WTC11 (cell line): ENCODE measurements at regions not wholly inside any gene's neighbourhood (a gene's known extent, or its start where the extent isn't known, plus 50 kb on each side); places are given as distances from the start of the nearest gene placed in this dataset.

ENCODE experiments used
- ATAC-seq: fragments of 200-7000 bp; cut with Tn5 transposase; 2 replicates; pipeline ENCODE4 v1.10.0; 2021; ENCODE audit warnings: mild to moderate bottlenecking, moderate library complexity
- CTCF ChIA-PET: fragments of 300-600 bp; sonication (Branson Sonifier 250); formaldehyde crosslinking; loops from one replicate; lab custom pipeline; 2021; ENCODE audit warnings: antibody characterized with exemption; lab: Charles Lee
- POLR2A ChIA-PET: fragments of 350-600 bp; sonication (Branson Sonifier 250); formaldehyde crosslinking; loops from one replicate; lab custom pipeline; 2021; ENCODE audit warnings: antibody characterized with exemption; lab: Charles Lee
- DNase-seq: peaks from one replicate; pipeline ENCODE4 v3.0.0; 2021; ENCODE audit warnings: low spot score
- H3K27ac Mint-ChIP-seq: 2 replicates; pipeline ENCODE4 v1.8.0; 2021; ENCODE audit warnings: mixed read lengths
- H3K27me3 Mint-ChIP-seq: 2 replicates; pipeline ENCODE4 v1.8.0; 2021; ENCODE audit warnings: low read depth, mild to moderate bottlenecking, moderate library complexity, mixed read lengths
- H3K36me3 Mint-ChIP-seq: 2 replicates; pipeline ENCODE4 v1.8.0; 2021; ENCODE audit warnings: mixed read lengths
- H3K4me1 Mint-ChIP-seq: 2 replicates; pipeline ENCODE4 v1.8.0; 2022; ENCODE audit warnings: mixed read lengths
- H3K4me3 Mint-ChIP-seq: 2 replicates; pipeline ENCODE4 v1.8.0; 2021; ENCODE audit warnings: mild to moderate bottlenecking, moderate library complexity, mixed read lengths
- H3K9me3 Mint-ChIP-seq: 2 replicates; pipeline ENCODE4 v1.8.0; 2021; ENCODE audit warnings: mixed read lengths
- CBFB ChIP-seq: sonication (generic); formaldehyde crosslinking; IDR thresholded peaks from 2 replicates; pipeline ENCODE4 v1.8.1; 2022; ENCODE audit warnings: mild to moderate bottlenecking, low read depth, missing genetic modification reagents
- ELF4 ChIP-seq: sonication (generic); formaldehyde crosslinking; IDR thresholded peaks from 2 replicates; pipeline ENCODE4 v1.8.1; 2022; ENCODE audit warnings: low read depth, mild to moderate bottlenecking, moderate library complexity, missing genetic modification reagents
- ETV6 ChIP-seq: sonication (generic); formaldehyde crosslinking; IDR thresholded peaks from 2 replicates; pipeline ENCODE4 v1.8.1; 2022; ENCODE audit warnings: mild to moderate bottlenecking, missing genetic modification reagents
- FOXP4 ChIP-seq: sonication (generic); formaldehyde crosslinking; IDR thresholded peaks from 2 replicates; pipeline ENCODE4 v1.8.0; 2022; ENCODE audit warnings: mild to moderate bottlenecking, missing genetic modification reagents
- JUN ChIP-seq: sonication (generic); formaldehyde crosslinking; IDR thresholded peaks from 2 replicates; pipeline ENCODE4 v1.8.0; 2023; ENCODE audit warnings: mild to moderate bottlenecking, missing genetic modification reagents
- MAX ChIP-seq: sonication (generic); formaldehyde crosslinking; IDR thresholded peaks from 2 replicates; pipeline ENCODE4 v1.8.0; 2022; ENCODE audit warnings: mild to moderate bottlenecking, missing genetic modification reagents
- NFE2L1 ChIP-seq: sonication (generic); formaldehyde crosslinking; IDR thresholded peaks from 2 replicates; pipeline ENCODE4 v1.8.1; 2023; ENCODE audit warnings: missing genetic modification reagents
- PRRX2 ChIP-seq: fragments of 250-450 bp; sonication (Bioruptor Pico); IDR thresholded peaks from 2 replicates; pipeline ENCODE4 v1.8.0; 2021; ENCODE audit warnings: mild to moderate bottlenecking
- RELA ChIP-seq: sonication (generic); formaldehyde crosslinking; IDR thresholded peaks from 2 replicates; pipeline ENCODE4 v1.8.1; 2022; ENCODE audit warnings: missing genetic modification reagents, mild to moderate bottlenecking, borderline replicate concordance
- SMAD3 ChIP-seq: sonication (generic); formaldehyde crosslinking; IDR thresholded peaks from 2 replicates; pipeline ENCODE4 v1.8.0; 2022; ENCODE audit warnings: missing genetic modification reagents, mild to moderate bottlenecking, borderline replicate concordance
- SOX15 ChIP-seq: fragments of 250-450 bp; sonication (Bioruptor Pico); IDR thresholded peaks from 2 replicates; pipeline ENCODE4 v1.9.0; 2021; ENCODE audit warnings: mild to moderate bottlenecking
- TCF7 ChIP-seq: sonication (generic); formaldehyde crosslinking; IDR thresholded peaks from 2 replicates; pipeline ENCODE4 v1.8.0; 2022; ENCODE audit warnings: mild to moderate bottlenecking, low read depth, missing genetic modification reagents, moderate library complexity
- TEAD1 ChIP-seq: sonication (generic); formaldehyde crosslinking; IDR thresholded peaks from 2 replicates; pipeline ENCODE4 v1.8.0; 2022; ENCODE audit warnings: mild to moderate bottlenecking, missing genetic modification reagents
- ZNF396 ChIP-seq: fragments of 250-450 bp; sonication (Bioruptor Pico); IDR thresholded peaks from 2 replicates; pipeline ENCODE4 v1.8.0; 2021; ENCODE audit warnings: mild to moderate bottlenecking, moderate library complexity, borderline replicate concordance
- ZNF416 ChIP-seq: fragments of 250-450 bp; sonication (Bioruptor Pico); IDR thresholded peaks from 2 replicates; pipeline ENCODE4 v1.9.0; 2021; ENCODE audit warnings: mild to moderate bottlenecking, inconsistent platforms
- ZNF532 ChIP-seq: fragments of 250-450 bp; sonication (Bioruptor Pico); IDR thresholded peaks from 2 replicates; pipeline ENCODE4 v1.9.0; 2021; ENCODE audit warnings: mild to moderate bottlenecking, borderline replicate concordance
- TF ChIP-seq, protein P1 (sequence below): sonication (generic); formaldehyde crosslinking; IDR thresholded peaks from 2 replicates; pipeline ENCODE4 v1.8.1; 2023; ENCODE audit warnings: mild to moderate bottlenecking, missing genetic modification reagents
- TF ChIP-seq, protein P2 (sequence below): fragments of 250-450 bp; sonication (Bioruptor Pico); IDR thresholded peaks from 2 replicates; pipeline ENCODE4 v2.1.2; 2022; ENCODE audit warnings: mild to moderate bottlenecking, moderate library complexity
- TF ChIP-seq, protein P3 (sequence below): sonication (generic); formaldehyde crosslinking; IDR thresholded peaks from 2 replicates; pipeline ENCODE4 v1.8.0; 2022; ENCODE audit warnings: mild to moderate bottlenecking, missing genetic modification reagents
- TF ChIP-seq, protein P4 (sequence below): sonication (generic); formaldehyde crosslinking; IDR thresholded peaks from 2 replicates; pipeline ENCODE4 v1.8.0; 2022; ENCODE audit warnings: missing genetic modification reagents

- H3K4me3 Mint-ChIP-seq, result no peak overlapping the region
- no peaks in the 10 kb centered on the region for H3K36me3 Mint-ChIP-seq
- TF ChIP-seq TCF7 (CRISPR knock-in tag) (no peak), ETV6 (CRISPR knock-in tag) (no peak), FOXP4 (CRISPR knock-in tag) (no peak), SMAD3 (CRISPR knock-in tag) (no peak), ZNF532 (CRISPR knock-in tag) (no peak), MAX (CRISPR knock-in tag) (no peak), SOX15 (CRISPR knock-in tag) (no peak), ELF4 (CRISPR knock-in tag) (no peak), CBFB (CRISPR knock-in tag) (no peak), RELA (CRISPR knock-in tag) (no peak), TEAD1 (no peak), ZNF416 (no peak), JUN (no peak), PRRX2 (no peak), NFE2L1 (no peak), ZNF396 (no peak)
- TF ChIP-seq, protein P1, sequence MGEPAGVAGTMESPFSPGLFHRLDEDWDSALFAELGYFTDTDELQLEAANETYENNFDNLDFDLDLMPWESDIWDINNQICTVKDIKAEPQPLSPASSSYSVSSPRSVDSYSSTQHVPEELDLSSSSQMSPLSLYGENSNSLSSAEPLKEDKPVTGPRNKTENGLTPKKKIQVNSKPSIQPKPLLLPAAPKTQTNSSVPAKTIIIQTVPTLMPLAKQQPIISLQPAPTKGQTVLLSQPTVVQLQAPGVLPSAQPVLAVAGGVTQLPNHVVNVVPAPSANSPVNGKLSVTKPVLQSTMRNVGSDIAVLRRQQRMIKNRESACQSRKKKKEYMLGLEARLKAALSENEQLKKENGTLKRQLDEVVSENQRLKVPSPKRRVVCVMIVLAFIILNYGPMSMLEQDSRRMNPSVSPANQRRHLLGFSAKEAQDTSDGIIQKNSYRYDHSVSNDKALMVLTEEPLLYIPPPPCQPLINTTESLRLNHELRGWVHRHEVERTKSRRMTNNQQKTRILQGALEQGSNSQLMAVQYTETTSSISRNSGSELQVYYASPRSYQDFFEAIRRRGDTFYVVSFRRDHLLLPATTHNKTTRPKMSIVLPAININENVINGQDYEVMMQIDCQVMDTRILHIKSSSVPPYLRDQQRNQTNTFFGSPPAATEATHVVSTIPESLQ, result no peak
- TF ChIP-seq, protein P2, sequence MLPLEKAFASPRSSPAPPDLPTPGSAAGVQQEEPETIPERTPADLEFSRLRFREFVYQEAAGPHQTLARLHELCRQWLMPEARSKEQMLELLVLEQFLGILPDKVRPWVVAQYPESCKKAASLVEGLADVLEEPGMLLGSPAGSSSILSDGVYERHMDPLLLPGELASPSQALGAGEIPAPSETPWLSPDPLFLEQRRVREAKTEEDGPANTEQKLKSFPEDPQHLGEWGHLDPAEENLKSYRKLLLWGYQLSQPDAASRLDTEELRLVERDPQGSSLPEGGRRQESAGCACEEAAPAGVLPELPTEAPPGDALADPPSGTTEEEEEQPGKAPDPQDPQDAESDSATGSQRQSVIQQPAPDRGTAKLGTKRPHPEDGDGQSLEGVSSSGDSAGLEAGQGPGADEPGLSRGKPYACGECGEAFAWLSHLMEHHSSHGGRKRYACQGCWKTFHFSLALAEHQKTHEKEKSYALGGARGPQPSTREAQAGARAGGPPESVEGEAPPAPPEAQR (CRISPR knock-in tag), result no peak
- TF ChIP-seq, protein P3, sequence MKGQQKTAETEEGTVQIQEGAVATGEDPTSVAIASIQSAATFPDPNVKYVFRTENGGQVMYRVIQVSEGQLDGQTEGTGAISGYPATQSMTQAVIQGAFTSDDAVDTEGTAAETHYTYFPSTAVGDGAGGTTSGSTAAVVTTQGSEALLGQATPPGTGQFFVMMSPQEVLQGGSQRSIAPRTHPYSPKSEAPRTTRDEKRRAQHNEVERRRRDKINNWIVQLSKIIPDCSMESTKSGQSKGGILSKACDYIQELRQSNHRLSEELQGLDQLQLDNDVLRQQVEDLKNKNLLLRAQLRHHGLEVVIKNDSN (CRISPR knock-in tag), result no peak
- TF ChIP-seq, protein P4, sequence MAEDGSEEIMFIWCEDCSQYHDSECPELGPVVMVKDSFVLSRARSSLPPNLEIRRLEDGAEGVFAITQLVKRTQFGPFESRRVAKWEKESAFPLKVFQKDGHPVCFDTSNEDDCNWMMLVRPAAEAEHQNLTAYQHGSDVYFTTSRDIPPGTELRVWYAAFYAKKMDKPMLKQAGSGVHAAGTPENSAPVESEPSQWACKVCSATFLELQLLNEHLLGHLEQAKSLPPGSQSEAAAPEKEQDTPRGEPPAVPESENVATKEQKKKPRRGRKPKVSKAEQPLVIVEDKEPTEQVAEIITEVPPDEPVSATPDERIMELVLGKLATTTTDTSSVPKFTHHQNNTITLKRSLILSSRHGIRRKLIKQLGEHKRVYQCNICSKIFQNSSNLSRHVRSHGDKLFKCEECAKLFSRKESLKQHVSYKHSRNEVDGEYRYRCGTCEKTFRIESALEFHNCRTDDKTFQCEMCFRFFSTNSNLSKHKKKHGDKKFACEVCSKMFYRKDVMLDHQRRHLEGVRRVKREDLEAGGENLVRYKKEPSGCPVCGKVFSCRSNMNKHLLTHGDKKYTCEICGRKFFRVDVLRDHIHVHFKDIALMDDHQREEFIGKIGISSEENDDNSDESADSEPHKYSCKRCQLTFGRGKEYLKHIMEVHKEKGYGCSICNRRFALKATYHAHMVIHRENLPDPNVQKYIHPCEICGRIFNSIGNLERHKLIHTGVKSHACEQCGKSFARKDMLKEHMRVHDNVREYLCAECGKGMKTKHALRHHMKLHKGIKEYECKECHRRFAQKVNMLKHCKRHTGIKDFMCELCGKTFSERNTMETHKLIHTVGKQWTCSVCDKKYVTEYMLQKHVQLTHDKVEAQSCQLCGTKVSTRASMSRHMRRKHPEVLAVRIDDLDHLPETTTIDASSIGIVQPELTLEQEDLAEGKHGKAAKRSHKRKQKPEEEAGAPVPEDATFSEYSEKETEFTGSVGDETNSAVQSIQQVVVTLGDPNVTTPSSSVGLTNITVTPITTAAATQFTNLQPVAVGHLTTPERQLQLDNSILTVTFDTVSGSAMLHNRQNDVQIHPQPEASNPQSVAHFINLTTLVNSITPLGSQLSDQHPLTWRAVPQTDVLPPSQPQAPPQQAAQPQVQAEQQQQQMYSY (CRISPR knock-in tag), result no peak
- no peaks in the 10 kb centered on the region for H3K27me3 Mint-ChIP-seq
- no peak for DNase-seq
- no peaks in the 10 kb centered on the region for H3K4me1 Mint-ChIP-seq
- ATAC-seq, result no peak
- no peaks in the 10 kb centered on the region for H3K9me3 Mint-ChIP-seq
- no peak overlapping the region for H3K27ac Mint-ChIP-seq
- POLR2A ChIA-PET, result no interaction called here
- CTCF ChIA-PET, result no interaction called here
Observed at GRCh38 chr3:157650172-157650571, 147.0 kb upstream of the VEPH1 start.
